GM10248 (cell line): ENCODE measurements at regions not wholly inside any gene's neighbourhood (a gene's known extent, or its start where the extent isn't known, plus 50 kb on each side); places are given as distances from the start of the nearest gene placed in this dataset.
"Not testable (repeated sequence)": the region's sequence is repeated elsewhere in the genome, so short reads cannot be mapped to it uniquely, and the experiment has no call there.

Experiments used
- CTCF ChIA-PET: fragments of 300-600 bp; sonication (Branson Sonifier 250); formaldehyde crosslinking; extraction: SDS; loops from one replicate; lab custom pipeline; 2021; ENCODE audit warnings: antibody characterized with exemption; lab: Yijun Ruan, JAX
- POLR2A ChIA-PET: fragments of 350-650 bp; sonication (Branson Sonifier 250); formaldehyde crosslinking; extraction: SDS; loops from one replicate; lab custom pipeline; 2020; ENCODE audit warnings: antibody characterized with exemption; lab: Yijun Ruan, JAX
- DNase-seq: peaks from one replicate; pipeline ENCODE4 v3.0.0; 2012; ENCODE audit errors: extremely low spot score
- TF ChIP-seq, protein P1 (sequence below): IDR thresholded peaks from 2 replicates; pipeline ENCODE4 v1.5.1; 2012; ENCODE audit warnings: mild to moderate bottlenecking, low read depth; ENCODE audit errors: extremely low read depth, missing control alignments, control extremely low read depth

DNA sequence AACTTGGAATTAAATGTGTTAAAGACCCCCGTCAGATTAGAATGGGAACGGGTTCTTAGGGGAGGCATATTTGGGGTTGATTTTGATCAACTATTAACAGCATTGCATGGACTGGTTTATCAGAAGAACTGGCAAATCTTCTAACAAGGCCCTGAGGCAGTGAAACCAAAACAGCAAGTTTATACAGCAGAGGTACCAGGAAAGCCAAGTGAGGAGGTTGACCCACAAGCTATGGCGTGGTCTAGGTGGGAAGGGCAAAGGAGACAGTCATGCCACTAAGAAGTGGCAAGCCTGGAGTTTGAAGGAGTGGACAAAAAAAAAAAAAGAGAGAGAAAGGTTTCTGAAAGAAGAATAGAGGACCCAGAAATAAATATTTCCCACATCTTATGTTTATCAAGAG, 187.0 kb downstream of the MREG start:
- TF ChIP-seq, protein P1, sequence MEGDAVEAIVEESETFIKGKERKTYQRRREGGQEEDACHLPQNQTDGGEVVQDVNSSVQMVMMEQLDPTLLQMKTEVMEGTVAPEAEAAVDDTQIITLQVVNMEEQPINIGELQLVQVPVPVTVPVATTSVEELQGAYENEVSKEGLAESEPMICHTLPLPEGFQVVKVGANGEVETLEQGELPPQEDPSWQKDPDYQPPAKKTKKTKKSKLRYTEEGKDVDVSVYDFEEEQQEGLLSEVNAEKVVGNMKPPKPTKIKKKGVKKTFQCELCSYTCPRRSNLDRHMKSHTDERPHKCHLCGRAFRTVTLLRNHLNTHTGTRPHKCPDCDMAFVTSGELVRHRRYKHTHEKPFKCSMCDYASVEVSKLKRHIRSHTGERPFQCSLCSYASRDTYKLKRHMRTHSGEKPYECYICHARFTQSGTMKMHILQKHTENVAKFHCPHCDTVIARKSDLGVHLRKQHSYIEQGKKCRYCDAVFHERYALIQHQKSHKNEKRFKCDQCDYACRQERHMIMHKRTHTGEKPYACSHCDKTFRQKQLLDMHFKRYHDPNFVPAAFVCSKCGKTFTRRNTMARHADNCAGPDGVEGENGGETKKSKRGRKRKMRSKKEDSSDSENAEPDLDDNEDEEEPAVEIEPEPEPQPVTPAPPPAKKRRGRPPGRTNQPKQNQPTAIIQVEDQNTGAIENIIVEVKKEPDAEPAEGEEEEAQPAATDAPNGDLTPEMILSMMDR, result no peak
- CTCF ChIA-PET, result no interaction called here

DNA sequence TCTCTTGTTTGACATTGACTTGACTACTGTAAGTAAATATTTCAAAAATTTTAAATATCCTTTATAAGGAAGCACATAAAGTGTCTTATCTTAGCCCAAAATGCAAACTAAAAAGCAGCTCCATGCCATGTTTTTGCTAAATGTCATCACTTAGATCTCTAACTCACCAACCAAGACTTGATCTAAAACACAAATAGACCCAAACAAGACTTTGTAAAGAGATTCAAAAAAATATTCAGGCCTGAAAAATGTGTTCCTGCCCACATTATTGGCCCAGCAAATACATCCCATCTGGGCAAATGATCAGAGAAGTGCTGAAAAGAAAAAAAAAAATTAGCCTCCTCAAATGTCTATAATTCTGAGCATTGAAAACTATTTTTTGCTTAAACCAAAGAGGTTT, 187.6 kb downstream of the MREG start:
- DNase-seq, result no peak
- ChIA-PET CTCF (no interaction called here), POLR2A (no interaction called here)
- TF ChIP-seq, protein P1, result no peak

More for the DNA sequence above, 187.0 kb downstream of the MREG start:
- no peak for DNase-seq
- POLR2A ChIA-PET, result no interaction called here

DNA sequence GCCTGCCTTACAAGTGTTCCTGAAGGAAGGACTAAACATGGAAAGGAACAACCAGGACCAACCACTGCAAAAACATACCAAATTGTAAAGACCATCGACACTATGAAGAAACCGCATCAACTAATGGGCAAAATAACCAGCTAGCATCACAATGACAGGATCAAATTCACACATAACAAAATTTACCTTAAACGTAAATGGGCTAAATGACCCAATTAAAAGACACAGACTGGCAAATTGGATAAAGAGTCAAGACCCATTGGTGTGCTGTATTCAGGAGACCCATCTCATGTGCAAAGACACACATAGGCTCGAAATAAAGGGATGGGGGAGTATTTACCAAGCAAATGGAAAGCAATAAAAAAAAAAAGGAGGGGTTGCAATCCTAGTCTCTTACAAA, 192.1 kb downstream of the MREG start:
- CTCF ChIA-PET, result interaction anchor here (1.2 kb wide), 1 partner anchor 10 kb away, joined by 3 read pairs; no protein-coding TSS in a partner anchor
- DNase-seq, POLR2A ChIA-PET: not testable (repeated sequence)

DNA sequence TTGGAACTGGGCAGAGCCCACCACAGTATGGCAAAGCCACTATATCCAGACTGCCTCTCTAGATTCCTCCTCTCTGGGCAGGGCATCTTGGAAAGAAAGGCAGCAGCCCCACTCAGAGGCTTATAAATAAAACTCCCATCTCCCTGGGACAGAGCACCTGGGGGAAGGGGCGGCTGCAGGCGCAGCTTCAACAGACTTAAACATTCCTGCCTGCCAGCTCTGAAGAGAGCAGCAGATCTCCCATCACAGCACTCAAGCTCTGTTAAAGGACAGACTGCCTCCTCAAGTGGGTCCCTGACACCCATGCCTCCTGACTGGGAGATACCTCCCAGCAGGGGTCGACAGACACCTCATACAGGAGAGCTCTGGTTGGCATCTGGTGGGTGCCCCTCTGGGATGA, 193.6 kb downstream of the MREG start:
- POLR2A ChIA-PET, DNase-seq: not testable (repeated sequence)
- CTCF ChIA-PET, result interaction anchor here (1.2 to 1.3 kb wide), 2 partner anchors 9 to 20 kb away, joined by 3 read pairs; no protein-coding TSS in a partner anchor

DNA sequence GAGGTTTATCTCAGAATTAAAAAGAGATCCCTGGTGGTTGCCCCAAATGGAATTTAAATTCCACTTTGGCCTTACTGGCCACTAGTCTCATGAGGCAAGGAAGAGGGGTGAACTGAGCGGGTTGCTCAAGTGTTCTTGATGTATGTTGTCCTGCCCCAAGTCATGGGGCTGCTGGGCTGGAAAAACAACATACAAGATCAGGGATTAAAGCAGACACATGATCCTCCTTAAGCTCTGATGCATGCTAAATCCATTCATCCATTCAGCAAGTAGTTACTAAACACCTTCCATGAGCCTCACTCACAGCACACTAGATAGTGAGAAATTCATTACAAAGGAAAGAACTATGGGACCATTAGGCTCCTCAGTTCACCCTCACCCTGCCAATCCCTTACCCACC, 196.3 kb downstream of the MREG start:
- ChIA-PET CTCF (interaction anchor here (1.2 kb wide), 1 partner anchor 11 kb away, joined by 5 read pairs; no protein-coding TSS in a partner anchor), POLR2A (no interaction called here)
- TF ChIP-seq, protein P1, result no peak
- DNase-seq, result no peak

DNA sequence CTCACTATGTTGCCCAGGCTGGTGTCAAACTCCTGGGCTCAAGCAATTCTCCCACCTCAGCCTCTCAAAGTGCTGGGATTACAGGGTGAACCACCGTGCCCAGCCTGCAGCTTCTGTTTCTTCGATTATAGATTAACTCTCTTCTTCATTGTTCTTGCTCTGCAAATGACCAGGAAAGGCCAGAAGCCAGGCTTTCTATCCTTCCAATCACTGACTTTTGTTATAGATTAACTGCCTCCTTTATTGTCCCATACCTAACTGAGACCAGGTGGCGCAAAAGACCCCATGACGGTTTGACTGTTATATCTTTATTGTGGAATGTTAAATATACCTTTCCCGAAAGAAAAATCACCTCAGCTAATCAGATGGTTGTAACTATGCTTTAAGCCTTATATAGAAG, 196.9 kb downstream of the MREG start:
- POLR2A ChIA-PET, result no interaction called here
- TF ChIP-seq, protein P1, result no peak
- no peak for DNase-seq
- CTCF ChIA-PET, result no interaction called here

DNA sequence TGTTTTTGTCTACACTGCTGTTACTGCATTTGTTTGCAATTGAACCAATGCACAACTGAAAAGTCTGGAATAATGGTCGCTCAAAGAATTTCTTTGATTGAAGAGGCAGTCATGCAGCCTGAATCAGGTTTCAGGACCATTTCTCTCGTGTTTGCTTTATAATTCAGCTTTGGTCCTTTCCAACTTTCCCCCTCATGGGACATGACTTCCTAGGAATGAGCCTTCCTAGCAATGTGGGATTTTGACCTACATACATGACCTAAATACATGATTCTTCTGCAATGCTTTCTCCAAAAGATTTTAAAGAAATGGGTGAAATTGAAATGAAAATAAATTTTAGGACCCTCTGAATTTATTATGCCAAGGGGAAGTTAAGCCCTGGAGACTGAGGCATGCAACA, 197.4 kb downstream of the MREG start:
- POLR2A ChIA-PET, result no interaction called here
- TF ChIP-seq, protein P1, result no peak
- CTCF ChIA-PET, result no interaction called here

DNA sequence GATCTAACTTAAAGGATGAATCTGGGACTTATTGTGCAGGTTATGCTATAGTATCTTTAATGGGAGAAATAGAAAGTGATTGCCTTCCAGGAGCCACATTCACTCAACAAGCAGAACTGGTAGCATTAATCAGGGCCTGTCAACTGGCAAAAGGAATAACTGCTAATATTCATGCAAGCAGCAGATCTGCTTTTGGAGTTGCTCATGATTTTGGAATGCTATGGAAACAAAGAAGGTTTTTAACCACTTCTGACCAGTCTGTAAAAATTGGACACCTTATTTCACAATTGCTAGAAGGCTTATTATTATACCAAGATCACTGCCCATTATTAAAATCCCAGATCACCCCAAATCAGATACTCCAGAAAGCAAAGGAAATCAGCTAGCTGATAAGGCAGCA, 200.4 kb downstream of the MREG start:
- CTCF ChIA-PET, result interaction anchor here (1.0 to 1.9 kb wide), 2 partner anchors 11 to 59 kb away, joined by 3 to 4 read pairs; no protein-coding TSS in a partner anchor
- POLR2A ChIA-PET, result no interaction called here
- DNase-seq, result no peak
- TF ChIP-seq, protein P1, result no peak

More for the DNA sequence above, 197.4 kb downstream of the MREG start:
- no peak for DNase-seq
